NCI-H128 (cell line): ENCODE measurements at regions not wholly inside any gene's neighbourhood (a gene's known extent, or its start where the extent isn't known, plus 50 kb on each side); places are given as distances from the start of the nearest gene placed in this dataset.

Experiments
- DNase-seq: peaks from one replicate; lab custom pipeline; 2025; ENCODE audit not compliant: unreplicated experiment; lab: John Stamatoyannopoulos, UW

DNA sequence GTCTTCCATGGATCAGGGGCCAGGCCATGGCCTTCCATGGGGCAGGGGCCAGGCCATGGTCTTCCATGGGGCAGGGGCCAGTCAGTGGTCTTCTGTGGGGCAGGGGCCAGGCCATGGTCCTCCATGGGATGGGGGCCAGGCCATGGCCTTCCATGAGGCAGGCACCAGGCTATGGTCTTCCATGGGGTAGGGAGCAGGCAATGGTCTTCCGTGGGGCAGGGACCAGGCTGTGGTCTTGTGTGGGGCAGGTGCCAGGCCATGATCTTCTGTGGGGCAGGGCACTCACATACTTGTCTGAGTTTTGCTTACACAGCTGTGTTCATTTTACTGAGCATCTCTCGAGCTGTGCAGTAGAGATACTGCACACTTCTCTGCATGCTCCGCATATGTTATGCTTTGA, 57.3 kb upstream of the THBS2 start:
- DNase-seq, result no peak
